SK-N-DZ (cell line): ENCODE measurements at regions not wholly inside any gene's neighbourhood (a gene's known extent, or its start where the extent isn't known, plus 50 kb on each side); places are given as distances from the start of the nearest gene placed in this dataset.
"Not testable (repeated sequence)": the region's sequence is repeated elsewhere in the genome, so short reads cannot be mapped to it uniquely, and the experiment has no call there.

ENCODE experiments used
- DNase-seq: peaks from one replicate; pipeline ENCODE4 v3.0.0-alpha.2; 2015; ENCODE audit warnings: low spot score

DNA sequence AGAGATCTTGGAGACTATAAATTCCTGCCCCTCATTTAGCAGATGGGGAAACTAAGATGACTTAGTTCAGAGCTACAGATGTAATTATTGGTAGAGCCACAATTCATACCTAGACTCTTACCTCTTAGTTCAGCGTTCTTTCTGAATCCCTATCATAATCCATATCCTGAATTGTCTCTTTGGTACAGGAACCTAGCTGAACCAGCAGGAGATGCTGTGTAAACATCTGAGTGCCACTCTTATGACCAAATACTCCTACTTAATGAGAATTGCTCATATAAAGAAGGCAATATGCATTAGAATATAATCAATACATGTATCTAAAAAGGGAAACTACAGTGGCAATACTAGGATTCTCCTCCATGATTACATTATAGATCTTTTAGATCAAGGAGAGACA lies 459.0 kb downstream of the SIPA1L2 start:
- no peak for DNase-seq

DNA sequence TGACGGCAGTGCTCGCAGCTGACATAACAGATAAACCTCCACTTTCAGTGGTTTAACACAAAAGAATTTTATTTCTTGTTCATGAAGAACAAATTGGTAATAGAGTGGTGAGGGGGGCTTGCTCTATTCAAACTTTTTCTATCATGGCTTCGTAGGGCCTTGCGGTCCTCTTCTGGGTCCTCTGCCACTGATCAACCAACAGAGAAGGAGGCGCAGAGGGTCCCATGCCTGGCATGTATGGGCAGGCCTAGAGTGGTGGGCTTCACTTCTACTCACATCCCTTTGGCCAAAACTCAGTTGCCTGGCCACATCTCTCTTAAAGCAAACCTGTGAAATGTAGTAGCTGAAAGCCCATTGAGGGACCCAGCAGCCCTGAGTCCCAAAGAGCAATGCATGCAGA lies 460.5 kb downstream of the SIPA1L2 start:
- no peak for DNase-seq

DNA sequence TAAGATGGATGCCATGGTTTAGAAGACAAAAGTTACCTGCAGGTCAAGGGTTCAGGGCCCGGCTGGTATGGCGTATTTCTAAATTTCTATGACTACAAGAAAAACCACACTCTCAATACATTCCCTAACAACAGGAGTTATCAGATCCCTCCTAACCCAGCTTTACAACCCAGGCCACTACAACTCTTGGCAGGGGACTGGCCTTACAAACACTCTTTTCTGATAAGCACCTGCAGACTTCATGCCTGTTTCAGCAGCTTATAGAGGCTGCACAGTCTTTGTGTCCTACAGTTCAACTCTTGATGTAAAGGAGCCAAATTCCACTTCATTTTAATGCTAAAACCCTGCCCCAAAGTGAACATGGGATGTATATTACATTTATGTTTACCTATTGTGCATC lies 461.4 kb downstream of the SIPA1L2 start:
- DNase-seq: no peak

DNA sequence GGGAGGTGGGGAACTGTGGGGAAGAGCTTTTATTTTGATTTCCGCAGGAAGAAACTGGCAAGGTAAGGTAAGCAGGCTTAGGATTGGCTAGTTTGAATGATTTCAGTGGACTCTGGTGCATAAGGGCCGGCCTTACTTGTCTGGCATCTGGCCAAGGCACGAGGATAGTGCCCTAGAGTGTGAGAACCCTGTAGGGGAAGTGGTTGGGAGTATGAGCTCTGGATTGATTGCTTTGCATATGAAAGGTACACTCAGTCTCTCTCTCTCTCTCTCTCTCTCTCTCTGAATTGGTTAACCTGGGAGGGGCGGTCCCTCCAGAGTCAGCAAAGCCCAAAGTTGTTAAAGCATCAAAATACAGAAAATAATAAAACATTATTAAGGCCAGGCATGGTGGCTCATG lies 463.0 kb downstream of the SIPA1L2 start:
- no peak for DNase-seq

DNA sequence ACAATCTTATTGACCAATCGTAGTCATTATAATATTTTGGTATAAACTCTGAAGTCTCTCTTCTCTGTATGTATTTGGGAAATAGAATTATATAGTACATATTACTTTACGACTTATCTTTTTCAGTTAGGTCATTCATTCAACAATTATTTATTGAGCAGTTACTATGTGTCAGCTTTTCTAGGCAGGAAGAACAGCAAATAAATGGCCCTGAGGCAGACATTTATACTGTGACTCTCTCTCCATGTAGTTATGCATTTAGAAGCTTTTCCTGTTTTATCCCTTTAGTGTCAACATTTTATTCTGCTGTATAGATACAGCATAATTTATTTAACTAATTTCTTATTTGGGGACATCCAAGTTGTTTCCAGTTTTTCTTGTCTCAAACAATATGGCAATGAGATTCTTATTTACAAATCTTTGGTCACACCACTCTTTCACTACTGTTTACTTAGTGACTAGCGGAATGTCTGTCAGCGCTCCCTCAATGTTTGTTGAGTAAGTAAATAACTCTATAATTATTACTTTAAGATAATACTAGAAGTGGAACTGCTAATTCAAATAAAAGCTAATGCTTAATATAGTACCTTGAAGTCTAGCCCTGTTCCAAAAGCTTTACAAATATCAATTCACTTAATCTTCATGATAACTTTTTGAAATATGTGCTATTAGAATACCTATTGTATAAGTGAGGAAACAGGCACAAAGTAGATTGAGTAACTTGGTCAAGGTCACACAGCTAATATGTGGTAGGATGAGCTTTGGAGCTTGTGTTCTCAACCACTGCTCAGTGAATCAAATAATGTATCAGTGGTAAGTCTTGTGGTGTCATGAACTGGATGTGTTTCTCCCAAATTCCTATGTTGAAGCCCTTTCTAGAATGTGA lies 465.6 kb downstream of the SIPA1L2 start:
- DNase-seq: no peak

DNA sequence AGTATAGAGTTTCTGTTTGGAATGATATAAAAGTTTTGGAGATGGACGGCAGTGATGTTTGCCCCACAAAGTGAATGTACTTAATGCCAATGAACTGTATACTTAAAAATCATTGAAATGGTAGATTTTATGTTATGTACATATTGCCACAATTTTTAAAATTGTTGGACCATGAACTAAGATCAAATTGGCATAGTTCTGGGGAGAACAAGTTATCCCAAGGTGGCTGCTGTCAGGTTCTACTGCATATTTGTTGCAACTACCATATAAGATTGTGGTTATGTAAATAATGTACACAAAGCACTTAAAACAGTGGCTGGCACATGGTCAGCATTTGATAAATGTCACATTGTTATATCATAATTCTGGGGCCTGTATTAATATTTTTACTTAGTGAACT lies 466.4 kb downstream of the SIPA1L2 start:
- DNase-seq: no peak

DNA sequence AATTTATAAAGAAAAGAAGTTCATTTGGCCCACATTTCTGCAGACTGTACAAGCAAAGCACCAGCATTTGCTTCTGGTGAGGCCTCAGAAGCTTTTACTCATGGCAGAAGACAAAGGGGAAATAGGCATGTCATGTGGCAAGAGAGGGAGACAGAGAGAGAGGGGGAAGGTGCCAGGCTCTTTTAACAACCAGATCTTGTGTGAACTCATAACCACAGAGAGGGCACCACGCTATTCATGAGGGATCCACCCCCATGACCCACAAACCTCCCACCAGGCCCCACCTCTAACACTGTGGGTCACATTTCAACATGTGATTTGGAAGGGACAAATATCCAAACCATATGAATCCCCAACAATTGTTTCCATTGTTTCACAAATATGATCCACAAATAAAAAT lies 467.9 kb downstream of the SIPA1L2 start:
- DNase-seq: no peak

DNA sequence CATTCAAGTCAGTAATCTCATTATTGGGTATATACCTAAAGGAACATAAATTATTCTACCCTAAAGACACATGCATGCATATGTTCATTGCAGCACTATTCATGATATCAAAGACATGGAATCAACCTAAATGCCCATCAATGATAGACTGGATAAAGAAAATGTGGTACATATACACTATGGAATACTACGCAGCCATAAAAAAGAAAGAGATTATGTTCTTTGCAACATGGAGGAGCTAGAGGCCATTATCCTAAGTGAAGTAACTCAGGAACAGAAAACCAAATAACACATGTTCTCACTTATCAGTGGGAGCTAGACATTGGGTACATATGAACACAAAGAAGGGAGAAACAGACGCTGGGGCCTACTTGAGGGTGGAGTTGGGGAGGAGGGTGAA lies 471.4 kb downstream of the SIPA1L2 start:
- DNase-seq: not testable (repeated sequence)

DNA sequence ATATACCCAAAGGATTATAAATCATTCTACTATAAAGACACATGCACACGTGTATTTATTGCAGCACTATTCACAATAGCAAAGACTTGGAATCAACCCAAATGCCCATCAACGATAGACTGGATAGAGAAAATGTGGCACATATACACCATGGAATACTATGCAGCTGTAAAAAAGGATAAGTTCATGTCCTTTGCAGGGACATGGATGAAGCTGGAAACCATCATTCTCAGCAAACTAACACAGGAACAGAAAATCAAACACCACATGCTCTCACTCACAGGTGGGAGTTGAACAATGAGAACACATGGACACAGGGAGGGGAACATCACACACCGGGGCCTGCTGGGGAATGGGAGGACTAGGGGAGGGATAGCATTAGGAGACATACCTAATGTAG lies 473.9 kb downstream of the SIPA1L2 start:
- DNase-seq: not testable (repeated sequence)

DNA sequence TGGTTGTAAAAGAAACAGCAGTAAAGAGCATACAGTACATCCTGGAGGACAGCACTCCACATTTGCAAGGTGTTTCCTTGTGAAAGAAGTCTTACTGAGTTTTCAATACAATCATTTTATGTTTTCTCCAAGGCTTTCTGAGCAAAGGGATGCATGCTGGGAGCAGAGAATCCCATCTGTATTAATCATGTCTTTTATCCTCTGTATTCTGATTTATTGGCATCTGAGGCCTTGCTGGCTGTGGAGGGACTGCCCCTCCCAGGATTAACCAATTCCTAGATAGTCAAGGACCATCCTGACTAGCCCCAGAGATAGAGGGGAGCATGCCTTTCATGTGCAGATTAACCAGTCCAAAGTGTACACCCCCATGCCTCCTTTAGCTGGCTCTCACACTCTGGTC lies 476.3 kb downstream of the SIPA1L2 start:
- no peak for DNase-seq

DNA sequence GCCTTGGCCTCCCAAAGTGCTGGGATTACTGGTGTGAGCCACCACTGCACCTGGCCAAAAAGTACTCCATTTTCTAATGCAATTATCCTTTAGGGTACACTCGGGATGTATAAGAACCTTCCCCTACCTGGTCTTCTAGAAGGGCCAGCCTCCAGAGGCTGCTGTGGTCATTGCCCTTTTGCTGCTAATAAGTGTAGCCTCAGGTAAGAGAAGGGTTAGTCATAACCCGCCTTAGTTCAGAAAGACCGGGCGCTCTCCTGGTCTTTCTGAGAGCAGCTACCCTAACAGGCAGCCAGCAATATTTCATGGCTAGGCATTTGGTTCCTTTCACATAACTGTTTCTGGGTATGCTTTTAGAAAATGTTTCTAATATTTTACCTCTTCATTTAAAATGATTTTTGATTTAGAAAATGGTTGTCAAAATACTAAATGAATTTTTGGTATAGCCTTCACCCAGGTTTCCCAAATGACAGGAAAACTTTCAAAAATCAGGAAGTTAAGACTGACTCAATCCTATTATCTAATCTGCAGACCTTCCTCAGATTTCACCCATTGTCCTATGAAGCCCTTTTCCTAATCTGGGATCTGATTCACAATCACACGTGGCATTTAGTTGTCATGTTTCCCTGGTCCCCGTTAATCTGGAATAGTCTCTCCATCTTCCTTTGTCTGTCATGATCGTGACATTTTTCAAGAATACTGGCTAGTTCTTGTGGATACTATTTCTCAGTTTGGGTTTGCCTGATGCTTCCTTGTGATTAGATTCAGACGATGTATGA lies 479.0 kb downstream of the SIPA1L2 start:
- no peak for DNase-seq

DNA sequence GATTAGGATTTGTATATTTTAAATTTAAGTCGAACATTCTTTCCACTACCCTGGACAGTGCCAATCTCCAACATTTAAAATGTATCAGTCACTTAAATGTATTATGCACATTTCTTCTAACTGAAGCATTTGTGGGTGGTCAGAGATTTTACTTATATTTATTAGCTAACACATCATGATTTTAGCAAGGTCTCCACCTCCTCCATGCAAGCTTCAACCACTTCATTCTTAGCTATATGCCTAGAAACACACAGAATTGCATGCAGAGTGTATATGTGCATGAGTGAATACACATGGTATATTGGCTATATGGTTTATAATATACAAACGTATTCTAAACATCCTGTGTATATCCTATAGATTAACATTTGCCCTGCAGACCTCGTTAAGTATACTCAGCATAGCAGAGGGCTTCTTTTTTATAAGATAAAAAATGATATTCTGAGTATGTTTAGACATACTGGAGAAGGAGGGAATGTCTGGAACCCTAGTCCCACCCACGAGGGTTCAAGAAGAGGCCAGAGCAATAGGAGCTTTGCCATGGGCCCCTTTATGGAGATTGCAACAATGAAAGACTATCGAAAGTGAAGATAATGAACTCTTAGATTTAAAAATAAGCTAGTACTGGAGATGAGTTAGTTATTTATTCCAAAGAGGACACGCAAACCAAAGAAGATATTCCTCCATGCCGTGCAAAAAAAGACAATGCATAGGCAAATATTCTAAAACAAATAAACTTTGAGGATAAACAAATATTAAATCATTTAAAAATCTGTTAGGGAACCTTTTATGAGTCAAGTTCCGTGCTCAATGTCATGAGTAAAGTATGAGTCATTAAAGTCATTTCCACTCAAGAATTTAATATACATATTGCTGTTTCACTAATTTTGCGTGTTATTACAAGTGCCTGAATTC lies 480.4 kb downstream of the SIPA1L2 start:
- no peak for DNase-seq

DNA sequence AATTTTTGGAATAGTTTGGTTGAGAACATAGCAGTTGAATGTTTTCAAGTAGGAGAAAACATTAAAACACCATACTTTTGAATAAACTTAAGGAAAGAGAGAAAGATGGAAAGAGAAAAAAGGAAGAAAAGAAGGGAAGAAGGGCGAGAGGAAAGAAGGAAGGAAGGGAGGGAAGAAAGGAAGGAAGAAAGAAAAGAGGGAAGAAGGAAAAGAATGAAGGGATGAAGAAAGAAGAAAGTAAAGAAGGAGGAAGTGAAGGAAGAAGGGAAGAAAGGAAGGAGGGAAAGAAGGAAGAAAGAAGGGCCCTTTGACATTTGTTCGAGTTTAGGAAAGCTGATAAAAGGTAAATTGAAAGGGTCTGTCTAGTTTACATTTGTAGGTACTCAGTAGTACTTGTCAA lies 482.7 kb downstream of the SIPA1L2 start:
- DNase-seq: no peak

DNA sequence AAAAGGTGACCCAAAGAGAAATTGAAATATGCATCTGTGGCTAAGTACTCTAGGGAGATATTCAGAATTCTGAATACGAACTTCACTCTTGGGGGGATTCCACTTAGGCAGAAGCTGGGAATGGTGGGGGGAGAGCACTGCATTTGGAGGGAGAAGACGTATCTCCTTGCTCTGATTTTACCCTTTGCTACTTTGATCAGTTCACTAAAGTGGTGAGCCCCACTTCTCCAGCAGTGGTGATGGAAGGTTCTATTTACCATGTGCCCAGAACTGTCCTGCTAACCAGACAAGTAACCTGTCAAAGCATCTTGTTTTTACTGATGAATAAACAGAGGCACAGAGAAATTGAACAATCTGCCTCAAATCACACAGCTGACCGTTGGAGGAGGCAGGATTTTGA lies 483.4 kb downstream of the SIPA1L2 start:
- no peak for DNase-seq

DNA sequence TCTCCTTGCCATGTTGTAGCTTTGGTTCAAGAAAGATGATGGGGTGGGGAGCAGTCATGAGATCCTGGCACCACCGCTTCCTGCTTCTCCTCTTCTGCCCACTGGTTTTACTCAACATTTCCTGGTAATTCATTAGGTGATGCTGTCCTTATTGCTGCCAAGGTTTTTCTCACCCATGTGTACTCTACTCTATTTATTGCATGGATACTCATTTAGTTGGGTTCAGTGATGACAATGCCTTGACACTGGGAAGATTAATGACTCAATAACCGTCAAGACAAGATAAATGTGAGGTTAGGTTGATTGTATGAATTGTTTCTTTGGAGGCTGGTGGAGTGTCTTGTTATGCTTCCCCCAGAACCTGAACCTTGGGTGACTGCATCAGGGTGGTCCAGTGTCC lies 484.2 kb downstream of the SIPA1L2 start:
- DNase-seq: no peak

DNA sequence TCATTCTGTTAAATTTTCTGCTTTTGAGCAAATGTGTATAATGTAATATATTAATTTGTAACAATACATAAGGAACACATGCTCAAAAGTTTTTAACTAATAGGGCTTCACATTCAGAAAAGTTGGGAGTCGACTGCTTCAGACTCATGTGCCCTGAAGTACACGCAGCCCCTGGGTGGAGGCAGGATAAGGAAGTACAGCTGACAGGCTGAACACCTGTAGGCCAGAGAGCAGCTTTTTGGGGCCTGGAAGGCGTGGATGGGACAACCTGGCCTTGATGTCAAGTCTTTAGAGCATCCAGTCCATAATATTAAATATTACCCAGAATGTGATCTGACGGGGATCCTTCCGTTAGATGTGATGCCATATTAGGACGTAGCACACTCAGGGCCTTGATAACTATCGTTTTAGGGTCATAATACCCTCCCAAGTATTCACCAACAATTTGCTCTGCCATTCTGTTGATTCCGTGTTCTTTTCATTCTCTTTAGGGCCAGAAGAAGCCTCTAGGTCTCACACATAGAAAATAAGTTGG lies 485.2 kb downstream of the SIPA1L2 start:
- DNase-seq: no peak

DNA sequence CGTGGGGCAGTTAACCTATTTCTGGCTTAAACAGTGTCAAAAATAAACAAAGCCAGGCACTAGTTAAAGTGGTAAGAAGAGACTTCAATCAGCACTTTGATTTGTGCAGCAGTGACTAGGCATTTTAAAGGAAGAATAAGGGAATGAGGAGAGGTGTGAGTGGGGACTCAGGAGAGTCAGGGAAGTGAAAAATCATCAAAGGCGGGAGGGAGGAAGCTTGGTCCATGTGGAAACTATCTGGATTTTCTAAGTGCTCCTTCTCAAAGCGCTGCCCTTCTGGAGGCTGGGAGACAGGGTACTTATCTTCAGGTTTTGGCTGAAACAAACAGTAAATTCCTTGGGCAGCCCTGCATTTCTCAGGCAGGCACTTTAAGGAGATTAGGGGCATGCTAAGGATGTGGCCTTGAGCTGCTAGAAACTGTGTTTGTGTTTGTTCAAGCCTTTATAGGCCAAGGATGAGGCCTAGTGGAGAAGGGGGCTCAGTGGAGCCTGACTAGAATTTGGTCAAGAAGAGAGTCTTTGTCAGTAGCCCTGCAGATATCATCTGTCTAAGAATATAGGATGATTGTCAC lies 486.5 kb downstream of the SIPA1L2 start:
- DNase-seq: no peak

DNA sequence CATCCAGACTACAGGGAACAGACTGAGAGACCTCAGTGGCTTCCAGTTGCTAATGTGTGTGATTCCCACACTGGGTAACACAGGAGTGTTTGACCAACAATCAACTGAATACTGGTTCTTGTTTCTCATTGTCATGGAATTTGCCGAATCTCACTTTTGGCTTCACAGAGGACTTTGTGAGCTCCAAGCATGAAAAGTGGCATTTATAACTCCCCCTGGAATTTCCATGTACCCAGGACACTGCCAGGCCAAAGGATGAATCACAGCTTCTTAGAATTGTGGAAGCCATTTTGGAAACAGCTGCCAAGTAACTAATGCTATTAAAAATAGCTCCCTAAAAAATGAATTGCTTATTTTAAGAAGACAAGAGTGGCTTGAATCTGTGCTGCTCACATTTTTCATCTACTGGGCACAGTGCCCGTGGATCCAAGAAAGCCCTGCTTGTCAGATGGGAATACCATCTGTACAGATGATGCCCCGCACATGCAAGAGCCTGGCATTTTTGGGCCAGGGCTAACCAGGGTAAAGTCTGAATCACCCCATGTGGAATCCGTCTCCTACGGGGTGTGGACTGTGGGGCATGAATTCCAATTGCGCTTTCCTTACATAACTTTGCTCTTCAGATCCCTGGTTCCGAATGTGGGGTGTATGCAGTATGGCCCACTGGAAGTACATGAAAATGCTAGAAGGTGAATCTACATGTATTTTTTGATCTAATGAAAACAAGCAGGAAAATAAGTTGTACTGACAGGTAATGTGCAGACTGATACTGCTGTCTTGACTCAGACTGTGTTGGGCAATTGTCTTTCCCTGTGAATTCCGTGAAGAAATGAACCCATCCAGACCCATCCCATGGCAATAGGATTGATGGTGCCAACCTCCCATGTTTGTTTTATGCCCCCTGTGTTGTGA lies 487.3 kb downstream of the SIPA1L2 start:
- no peak for DNase-seq

DNA sequence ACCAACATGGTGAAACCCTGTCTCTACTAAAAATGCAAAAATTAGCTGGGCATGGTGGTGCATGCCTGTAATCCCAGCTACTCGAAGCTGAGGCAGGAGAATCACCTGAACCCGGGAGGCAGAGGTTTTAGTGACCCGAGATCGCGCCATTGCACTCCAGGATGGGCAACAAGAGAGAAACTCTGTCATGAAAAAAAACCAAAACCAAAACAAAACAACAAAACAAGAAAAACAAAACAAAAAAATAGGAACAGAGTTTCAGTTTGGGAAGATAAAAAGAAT lies 488.8 kb downstream of the SIPA1L2 start:
- DNase-seq: not testable (repeated sequence)

DNA sequence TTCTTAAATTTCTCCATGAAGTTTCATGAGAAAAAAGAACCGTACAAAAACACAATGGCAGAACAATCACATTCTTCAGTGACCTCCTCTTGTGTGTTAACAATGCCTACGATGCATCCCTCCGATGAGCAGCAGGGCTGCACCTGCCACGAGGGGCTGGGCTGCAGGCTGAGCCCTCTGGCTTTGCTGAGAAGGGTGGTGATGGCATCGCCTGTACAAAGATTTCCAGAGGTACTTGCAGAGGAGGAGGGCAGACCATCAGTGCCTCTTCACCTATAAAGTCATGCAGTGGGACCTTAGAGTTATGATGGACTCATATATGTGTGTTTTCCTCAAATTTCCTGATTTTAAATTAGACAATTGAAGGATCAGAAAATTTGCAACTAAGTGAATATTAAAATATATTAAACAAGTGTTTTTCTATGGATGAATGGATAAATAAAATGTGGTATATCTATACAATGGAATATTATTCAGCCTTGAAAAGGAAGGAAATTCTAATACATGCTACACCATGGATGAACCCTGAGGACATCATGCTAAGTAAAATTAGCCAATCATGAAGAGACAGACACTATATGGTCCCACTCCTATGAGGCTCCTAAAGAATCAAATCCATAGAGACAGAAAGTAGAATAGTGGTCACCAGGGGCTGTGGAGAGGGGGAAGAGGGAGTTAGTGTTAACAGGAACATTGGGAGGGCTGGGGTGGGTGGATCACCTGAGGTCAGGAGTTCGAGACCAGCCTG lies 489.3 kb downstream of the SIPA1L2 start:
- no peak for DNase-seq
